GM21367 (cell line): ENCODE measurements at regions not wholly inside any gene's neighbourhood (a gene's known extent, or its start where the extent isn't known, plus 50 kb on each side); places are given as distances from the start of the nearest gene placed in this dataset.

Experiments used
- ATAC-seq: cut with Tn5 transposase; IDR thresholded peaks from one replicate; pipeline ENCODE4 v1.9.1; 2021; ENCODE audit not compliant: unreplicated experiment

- ATAC-seq = no peak
Observed at GRCh38 chr20:12638633-12639312, 370.0 kb upstream of the SPTLC3 start.

GRCh38 chr20:12640251-12640650 lies 368.5 kb upstream of the SPTLC3 start:
- ATAC-seq = no peak

- ATAC-seq = no peak
Observed at GRCh38 chr20:12641619-12642018, 367.2 kb upstream of the SPTLC3 start.

- ATAC-seq = no peak
Observed at GRCh38 chr20:12644461-12644860, 364.3 kb upstream of the SPTLC3 start.

DNA sequence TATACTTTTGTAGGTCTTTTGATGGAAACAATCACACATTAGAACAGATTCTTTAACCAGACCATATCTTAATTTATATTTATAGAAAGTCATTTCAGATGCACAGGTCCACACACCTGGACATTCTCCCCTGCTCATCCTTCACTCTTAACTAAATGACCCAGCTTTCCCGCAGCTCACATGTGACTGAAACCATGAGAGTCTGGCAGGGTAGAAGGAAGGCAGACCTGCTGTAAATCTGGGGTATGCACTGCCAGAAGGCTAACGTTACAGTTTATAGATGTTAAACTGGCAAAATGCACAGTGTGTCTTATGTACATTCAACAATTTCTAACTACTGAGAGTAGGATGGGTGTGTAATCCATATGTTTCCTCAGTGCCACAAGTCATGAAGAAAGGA lies 359.5 kb upstream of the SPTLC3 start:
- no peak for ATAC-seq

DNA sequence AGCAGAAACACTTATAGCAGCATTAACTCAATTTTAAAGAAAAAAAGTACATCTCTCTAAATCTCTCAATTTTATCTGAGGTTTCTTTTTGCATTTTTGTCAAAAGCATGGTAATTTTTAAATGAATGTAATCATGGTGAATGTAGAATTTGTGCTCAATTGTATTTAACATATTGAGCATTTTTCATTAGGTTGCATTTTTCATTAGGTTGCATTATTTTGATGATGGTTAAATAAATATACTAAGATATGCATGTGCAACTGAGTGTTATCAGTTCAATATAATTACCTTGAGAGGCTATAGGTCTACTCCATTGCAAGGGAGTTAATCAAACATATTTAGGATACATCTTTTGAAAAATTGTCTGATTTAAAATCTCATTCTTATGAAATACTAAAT lies 355.1 kb upstream of the SPTLC3 start:
- no peak for ATAC-seq

DNA sequence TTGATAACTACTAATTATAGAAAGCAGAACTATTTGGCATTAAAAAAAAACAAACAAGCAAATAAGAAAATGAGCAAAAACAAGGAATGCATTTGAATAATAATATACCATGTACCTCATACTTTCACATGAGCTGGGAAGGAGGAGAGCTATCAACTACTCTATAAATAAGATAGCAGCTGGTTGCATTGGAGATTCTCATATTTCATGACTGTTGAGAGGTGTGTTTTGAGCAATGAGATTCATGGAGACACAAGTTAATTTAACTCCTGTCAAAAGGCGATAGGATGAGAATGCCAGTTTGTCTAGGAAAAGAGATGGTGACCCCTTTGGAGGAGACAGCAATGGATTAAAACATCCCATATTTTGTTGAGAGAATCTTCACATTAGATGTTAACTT lies 348.8 kb upstream of the SPTLC3 start:
- ATAC-seq = no peak

- no peak for ATAC-seq
Observed at GRCh38 chr20:12660918-12661317, 347.9 kb upstream of the SPTLC3 start.

- ATAC-seq = no peak
Observed at GRCh38 chr20:12670301-12670700, 338.5 kb upstream of the SPTLC3 start.

- ATAC-seq = no peak
Observed at GRCh38 chr20:12673352-12673751, 335.4 kb upstream of the SPTLC3 start.

DNA sequence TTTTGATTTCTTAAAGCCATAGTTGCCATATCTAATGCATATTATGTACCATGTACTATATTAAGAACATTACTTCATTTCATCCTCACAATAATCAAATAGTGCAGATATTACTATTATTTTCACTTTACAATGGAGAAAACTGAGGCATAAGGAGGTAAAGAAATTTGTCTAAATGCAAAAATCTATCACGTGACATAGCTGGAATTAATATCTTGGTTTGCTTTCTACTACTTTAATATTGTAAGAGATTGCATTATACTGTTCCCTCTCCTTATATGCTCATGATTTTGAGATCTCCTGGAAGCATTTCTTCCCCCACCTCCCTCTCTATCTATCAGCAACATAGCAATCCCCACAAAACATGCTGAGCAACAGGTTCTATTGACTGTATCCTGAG lies 330.8 kb upstream of the SPTLC3 start:
- no peak for ATAC-seq

DNA sequence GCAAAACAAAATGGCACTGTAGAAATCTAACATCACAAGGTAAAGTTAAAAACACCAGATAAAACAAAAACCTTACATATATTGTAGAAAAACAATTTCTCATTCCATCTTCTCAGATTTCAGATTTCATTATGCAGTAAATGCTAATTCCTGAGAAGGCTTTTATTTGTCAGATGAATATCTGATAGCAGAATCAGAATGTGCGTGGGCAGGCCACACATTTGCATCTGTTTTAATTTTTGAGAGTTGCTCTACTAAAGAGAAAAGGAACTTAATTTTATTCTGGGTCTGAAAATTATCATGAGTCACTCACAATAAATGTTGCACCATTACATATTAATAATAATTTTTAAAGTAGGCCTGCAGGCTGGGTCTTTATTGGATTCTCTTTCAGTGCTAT lies 329.3 kb upstream of the SPTLC3 start:
- ATAC-seq = no peak

GRCh38 chr20:12682613-12683012 lies 326.2 kb upstream of the SPTLC3 start:
- no peak for ATAC-seq

DNA sequence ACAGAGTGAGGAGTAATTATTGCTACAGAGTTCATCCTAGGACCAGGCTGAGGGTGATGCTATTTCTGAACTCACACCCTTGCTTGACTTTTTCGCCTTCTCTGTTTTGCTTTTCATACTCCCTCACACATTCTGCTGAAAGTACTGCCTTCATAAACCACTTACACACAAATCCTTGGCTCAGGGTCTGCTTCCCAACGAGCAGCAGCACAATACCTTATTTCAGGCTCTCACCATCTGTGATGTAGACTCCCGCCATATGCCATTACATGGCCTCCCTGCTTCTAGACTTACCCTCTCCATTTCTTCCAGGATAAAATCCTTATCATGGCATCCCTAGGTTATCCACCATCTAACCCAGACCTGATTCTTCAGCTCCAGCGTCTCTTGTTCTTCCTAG lies 321.3 kb upstream of the SPTLC3 start:
- no peak for ATAC-seq

DNA sequence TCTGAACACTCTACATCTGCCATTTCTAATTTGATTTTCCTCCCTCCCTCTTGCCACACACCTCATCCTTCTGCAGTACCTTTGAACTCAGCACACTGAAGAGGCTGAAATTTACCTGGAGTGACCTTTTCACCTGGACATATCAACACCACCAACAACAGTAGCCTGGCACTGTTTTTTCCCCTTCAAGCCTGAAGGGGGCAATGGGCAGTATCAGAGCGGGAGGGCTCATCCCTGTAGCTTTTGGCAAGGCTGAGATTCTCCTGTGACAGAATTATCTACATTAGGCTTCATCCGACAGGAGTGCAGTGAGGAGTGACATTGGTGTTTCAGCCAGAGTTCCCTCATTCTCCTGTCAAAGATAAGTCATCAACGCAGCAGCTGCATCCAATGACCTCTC lies 312.8 kb upstream of the SPTLC3 start:
- no peak for ATAC-seq

DNA sequence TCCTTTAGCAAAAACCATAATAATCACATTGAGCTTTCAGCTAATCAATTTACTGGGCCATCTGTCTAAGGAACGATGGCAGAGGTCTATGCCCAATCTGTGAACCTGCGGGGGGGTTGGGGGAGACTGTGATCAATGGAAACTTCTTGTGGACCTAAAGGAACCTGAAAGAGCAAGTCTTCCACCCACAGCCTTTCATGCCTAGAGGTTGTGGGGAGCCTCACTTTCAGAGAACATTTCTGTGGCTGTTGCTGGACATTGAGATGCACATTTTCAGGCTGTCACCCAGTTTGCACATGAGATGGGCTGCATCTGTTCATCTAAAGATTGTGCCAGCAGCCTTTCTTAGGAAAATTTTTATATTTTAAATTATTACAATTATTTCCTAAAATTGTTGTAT lies 310.0 kb upstream of the SPTLC3 start:
- ATAC-seq = no peak

- ATAC-seq = no peak
Observed at GRCh38 chr20:12699374-12700228, 309.2 kb upstream of the SPTLC3 start.

GRCh38 chr20:12700701-12701100 lies 308.1 kb upstream of the SPTLC3 start:
- ATAC-seq = no peak

DNA sequence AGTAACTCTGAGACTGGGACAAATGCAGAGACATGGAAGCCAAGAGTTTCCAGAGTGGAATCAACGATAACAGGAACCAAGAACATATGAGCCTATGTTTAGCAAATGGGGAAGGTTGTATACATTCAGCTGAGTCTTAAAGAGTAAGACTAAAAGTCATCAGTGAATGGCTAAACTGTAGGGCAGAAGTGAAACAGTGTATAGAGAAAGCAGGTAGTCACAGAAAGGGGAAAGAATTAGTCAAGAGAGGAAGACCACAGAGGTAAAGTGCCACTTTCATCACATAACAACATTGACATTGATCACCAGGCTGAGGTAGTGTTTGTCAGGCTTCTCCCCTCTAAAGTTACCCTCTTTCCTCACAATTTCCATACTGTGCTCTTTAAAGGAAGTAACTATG lies 306.5 kb upstream of the SPTLC3 start:
- ATAC-seq = no peak

GRCh38 chr20:12715371-12715770 lies 293.4 kb upstream of the SPTLC3 start:
- no peak for ATAC-seq

DNA sequence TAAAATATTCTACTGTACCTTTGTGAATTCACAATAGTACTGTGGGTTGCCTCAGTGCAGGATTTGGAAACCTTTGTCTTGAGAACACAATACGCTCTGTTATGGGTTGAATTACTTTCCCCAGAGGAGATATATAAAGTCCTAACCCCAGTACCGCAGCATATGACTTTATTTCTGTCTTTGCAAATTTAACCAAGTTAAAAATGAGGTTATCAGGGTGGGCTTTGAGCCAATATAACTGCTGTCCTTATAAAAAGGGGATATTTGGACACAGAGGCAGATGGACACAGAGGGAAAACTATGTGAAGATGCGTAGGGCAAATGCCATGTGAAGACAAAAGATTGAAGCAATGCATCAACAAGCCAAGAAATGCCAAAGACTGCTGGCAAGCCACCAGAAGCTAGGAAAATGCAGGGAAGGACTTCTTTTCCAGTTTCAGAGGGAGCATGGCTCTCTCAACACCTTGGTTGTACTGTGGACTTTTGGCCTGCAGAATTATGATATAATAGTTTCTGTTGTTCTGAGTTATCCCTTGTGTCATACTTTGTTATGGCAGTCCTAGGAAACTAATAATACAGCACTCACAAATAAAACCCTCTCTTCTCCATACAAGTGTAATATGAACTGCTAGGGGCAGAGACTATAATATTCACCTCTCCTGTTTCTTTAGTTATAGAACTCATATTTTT lies 292.6 kb upstream of the SPTLC3 start:
- ATAC-seq = no peak

DNA sequence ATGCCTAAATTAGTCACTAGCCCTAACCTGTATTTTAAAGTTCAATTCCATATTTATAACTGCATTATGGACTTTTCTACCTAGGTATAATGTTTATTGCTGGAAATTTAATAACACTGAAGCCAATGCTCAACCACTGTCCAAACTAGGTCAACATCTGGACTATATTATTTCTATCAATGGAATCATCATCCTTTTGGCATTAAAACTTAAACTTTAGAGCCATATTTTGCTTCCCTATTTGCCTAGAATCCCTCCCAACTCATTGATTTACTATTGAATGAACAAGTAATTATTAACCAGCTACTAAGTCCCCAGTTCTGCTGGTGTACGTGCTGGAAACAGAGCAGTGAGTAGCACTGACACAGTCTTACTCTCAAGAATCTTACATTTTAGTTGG lies 291.7 kb upstream of the SPTLC3 start:
- ATAC-seq = no peak
